SK-N-SH treated with all-trans-retinoic acid at 6 μM for 48 hours (cell line): ENCODE measurements at regions not wholly inside any gene's neighbourhood (a gene's known extent, or its start where the extent isn't known, plus 50 kb on each side); places are given as distances from the start of the nearest gene placed in this dataset.

Experiments
- ATAC-seq: fragments of 200-7000 bp; cut with Tn5 transposase; 3 replicates; pipeline ENCODE4 v1.9.1; 2020; ENCODE audit warnings: mild to moderate bottlenecking, moderate library complexity
- ARNTL ChIP-seq: fragments of 450-650 bp; formaldehyde crosslinking; IDR thresholded peaks from 2 replicates; pipeline ENCODE4 v1.5.0; 2020; ENCODE audit warnings: low read depth, mild to moderate bottlenecking, moderate library complexity, borderline replicate concordance
- BACH2 ChIP-seq: fragments of 250-450 bp; sonication (Bioruptor Pico); IDR thresholded peaks from 2 replicates; pipeline ENCODE4 v1.9.0; 2021; ENCODE audit warnings: mild to moderate bottlenecking, borderline replicate concordance
- CREB5 ChIP-seq: fragments of 250-450 bp; sonication (Bioruptor Pico); IDR thresholded peaks from 2 replicates; pipeline ENCODE4 v1.5.1; 2020; ENCODE audit warnings: low read depth, mild to moderate bottlenecking, moderate library complexity
- CSDC2 ChIP-seq: fragments of 250-450 bp; sonication (Bioruptor Pico); IDR thresholded peaks from 2 replicates; pipeline ENCODE4 v1.5.0; 2020; ENCODE audit warnings: mild to moderate bottlenecking, moderate library complexity
- CSRNP3 ChIP-seq: fragments of 250-450 bp; sonication (Bioruptor Pico); IDR thresholded peaks from 2 replicates; pipeline ENCODE4 v1.5.1; 2021; ENCODE audit warnings: mild to moderate bottlenecking, moderate library complexity
- ESRRG ChIP-seq: fragments of 250-450 bp; sonication (Bioruptor Pico); IDR thresholded peaks from 2 replicates; pipeline ENCODE4 v1.6.1; 2021; ENCODE audit warnings: mild to moderate bottlenecking
- ISL1 ChIP-seq: fragments of 250-450 bp; sonication (Bioruptor Pico); IDR thresholded peaks from 2 replicates; pipeline ENCODE4 v2.1.2; 2022; ENCODE audit warnings: mild to moderate bottlenecking, moderate library complexity
- OSR1 ChIP-seq: fragments of 250-450 bp; sonication (Bioruptor Pico); IDR thresholded peaks from 2 replicates; pipeline ENCODE4 v1.8.0; 2022; ENCODE audit warnings: moderate library complexity, mild to moderate bottlenecking, inconsistent platforms
- PATZ1 ChIP-seq: fragments of 250-450 bp; sonication (Bioruptor Pico); IDR thresholded peaks from 2 replicates; pipeline ENCODE4 v1.8.0; 2020; ENCODE audit warnings: mild to moderate bottlenecking, moderate library complexity, borderline replicate concordance
- POU6F1 ChIP-seq: fragments of 250-450 bp; sonication (Bioruptor Pico); IDR thresholded peaks from 2 replicates; pipeline ENCODE4 v1.8.0; 2021; ENCODE audit warnings: low read depth, mild to moderate bottlenecking, moderate library complexity, borderline replicate concordance
- PPARA ChIP-seq: fragments of 250-450 bp; sonication (Bioruptor Pico); IDR thresholded peaks from 2 replicates; pipeline ENCODE4 v1.5.0; 2020; ENCODE audit warnings: mild to moderate bottlenecking, borderline replicate concordance
- RARB ChIP-seq: fragments of 250-450 bp; sonication (Bioruptor Pico); IDR thresholded peaks from 2 replicates; pipeline ENCODE4 v1.8.0; 2021; ENCODE audit warnings: mild to moderate bottlenecking, moderate library complexity
- SNAI2 ChIP-seq: fragments of 250-450 bp; sonication (Bioruptor Pico); IDR thresholded peaks from 2 replicates; pipeline ENCODE4 v1.5.0; 2020; ENCODE audit warnings: mild to moderate bottlenecking, moderate library complexity
- TCF4 ChIP-seq: fragments of 250-450 bp; sonication (Bioruptor Pico); IDR thresholded peaks from 2 replicates; pipeline ENCODE4 v1.8.0; 2021; ENCODE audit warnings: mild to moderate bottlenecking, moderate library complexity, borderline replicate concordance
- TOX ChIP-seq: fragments of 250-450 bp; sonication (Bioruptor Pico); IDR thresholded peaks from 2 replicates; pipeline ENCODE4 v1.8.0; 2021; ENCODE audit warnings: mild to moderate bottlenecking, moderate library complexity, borderline replicate concordance
- TSHZ2 ChIP-seq: fragments of 250-450 bp; sonication (Bioruptor Pico); IDR thresholded peaks from 2 replicates; pipeline ENCODE4 v1.5.0; 2020; ENCODE audit warnings: mild to moderate bottlenecking, moderate library complexity
- ZC3H10 ChIP-seq: fragments of 250-450 bp; sonication (Bioruptor Pico); IDR thresholded peaks from 2 replicates; pipeline ENCODE4 v1.5.1; 2021; ENCODE audit warnings: mild to moderate bottlenecking, moderate library complexity
- ZFP3 ChIP-seq: fragments of 250-450 bp; sonication (Bioruptor Pico); IDR thresholded peaks from 2 replicates; pipeline ENCODE4 v1.5.0; 2020; ENCODE audit warnings: mild to moderate bottlenecking, moderate library complexity
- ZFP30 ChIP-seq: fragments of 450-650 bp; formaldehyde crosslinking; IDR thresholded peaks from 2 replicates; pipeline ENCODE4 v1.5.0; 2022; ENCODE audit warnings: mild to moderate bottlenecking, moderate library complexity
- ZNF565 ChIP-seq: fragments of 450-650 bp; formaldehyde crosslinking; conservative IDR thresholded peaks from 2 replicates; pipeline ENCODE4 v1.5.0; 2020; ENCODE audit warnings: low read depth, mild to moderate bottlenecking, moderate library complexity
- ZNF70 ChIP-seq: fragments of 450-650 bp; formaldehyde crosslinking; IDR thresholded peaks from 2 replicates; pipeline ENCODE4 v1.5.0; 2020; ENCODE audit warnings: mild to moderate bottlenecking, moderate library complexity
- ZNF8 ChIP-seq: fragments of 450-650 bp; formaldehyde crosslinking; IDR thresholded peaks from 2 replicates; pipeline ENCODE4 v1.5.0; 2020; ENCODE audit warnings: mild to moderate bottlenecking, moderate library complexity

- ATAC-seq = no peak
- TF ChIP-seq ISL1 (CRISPR knock-in tag) (no peak), ZNF565 (no peak), ZFP30 (CRISPR knock-in tag) (no peak), CSRNP3 (CRISPR knock-in tag) (no peak), ZNF8 (CRISPR knock-in tag) (no peak), ZC3H10 (CRISPR knock-in tag) (no peak), CREB5 (no peak), ARNTL (CRISPR knock-in tag) (no peak), ZFP3 (CRISPR knock-in tag) (no peak), PPARA (CRISPR knock-in tag) (no peak), TOX (no peak), ESRRG (CRISPR knock-in tag) (no peak), POU6F1 (no peak), SNAI2 (CRISPR knock-in tag) (no peak), PATZ1 (CRISPR knock-in tag) (no peak), TCF4 (CRISPR knock-in tag) (no peak), CSDC2 (CRISPR knock-in tag) (no peak), BACH2 (CRISPR knock-in tag) (no peak), OSR1 (CRISPR knock-in tag) (no peak)
- TF ChIP-seq, all 23 proteins: peak for 0
Measured at GRCh38 chr13:47508527-47509228, 492.4 kb downstream of the SUCLA2 start.

- no peak for TF ChIP-seq ZNF8 (CRISPR knock-in tag)
- TF ChIP-seq CREB5 = no peak
- TF ChIP-seq ZFP3 (CRISPR knock-in tag) = no peak
- no peak for TF ChIP-seq ZNF70
- no peak for TF ChIP-seq ARNTL (CRISPR knock-in tag)
- TF ChIP-seq TOX = no peak
- TF ChIP-seq OSR1 (CRISPR knock-in tag) = no peak
- no peak for TF ChIP-seq POU6F1
- no peak for TF ChIP-seq RARB (CRISPR knock-in tag)
- TF ChIP-seq ZNF565 = no peak
- no peak for TF ChIP-seq ZFP30 (CRISPR knock-in tag)
- TF ChIP-seq PATZ1 (CRISPR knock-in tag) = no peak
- TF ChIP-seq TSHZ2 (CRISPR knock-in tag) = no peak
- no peak for ATAC-seq
Measured at GRCh38 chr13:47503475-47503874, 497.6 kb downstream of the SUCLA2 start.
